AG09309 (cell line): ENCODE measurements at regions not wholly inside any gene's neighbourhood (a gene's known extent, or its start where the extent isn't known, plus 50 kb on each side); places are given as distances from the start of the nearest gene placed in this dataset.

Experiments used
- DNase-seq: peaks from one replicate; pipeline ENCODE4 v3.0.0-alpha.2; 2010; ENCODE audit warnings: low read depth
- H3K4me3 ChIP-seq: 2 replicates; pipeline ENCODE4 v1.5.1; 2011; ENCODE audit warnings: mild to moderate bottlenecking, low read depth, low read length, moderate library complexity; ENCODE audit not compliant: control insufficient read depth
- CTCF ChIP-seq: IDR thresholded peaks from 2 replicates; pipeline ENCODE4 v1.5.1; 2011; ENCODE audit warnings: mild to moderate bottlenecking, low read depth, low read length, inconsistent platforms; ENCODE audit not compliant: insufficient read depth, control insufficient read depth; ENCODE audit errors: missing control alignments

- DNase-seq: no peak
- no peak for TF ChIP-seq CTCF
- H3K4me3 ChIP-seq: no peak overlapping the region
Observed at GRCh38 chr13:80239116-80239515, 101.8 kb downstream of the SPRY2 start.

GRCh38 chr13:80237646-80238045 is 103.3 kb downstream of the SPRY2 start:
- no peak overlapping the region for H3K4me3 ChIP-seq
- DNase-seq: no peak
- TF ChIP-seq CTCF: no peak

- no peak overlapping the region for H3K4me3 ChIP-seq
- no peak for TF ChIP-seq CTCF
- DNase-seq: no peak
Observed at GRCh38 chr13:80235967-80236302, 105.0 kb downstream of the SPRY2 start.

GRCh38 chr13:80235166-80235966 is 105.6 kb downstream of the SPRY2 start:
- no peak for DNase-seq
- no peak for TF ChIP-seq CTCF
- no peak overlapping the region for H3K4me3 ChIP-seq

GRCh38 chr13:80227645-80228044 is 113.3 kb downstream of the SPRY2 start:
- no peak for TF ChIP-seq CTCF
- H3K4me3 ChIP-seq: no peak overlapping the region
- no peak for DNase-seq

GRCh38 chr13:80226645-80227044 is 114.3 kb downstream of the SPRY2 start:
- H3K4me3 ChIP-seq: no peak overlapping the region
- no peak for DNase-seq
- no peak for TF ChIP-seq CTCF
